Stimulated activated CD4-positive, alpha-beta T cell treated with anti-CD3 and anti-CD28 coated beads, Interleukin-12 subunit alpha, Interleukin-12 subunit beta, amount 100 ng/mL, for 4 hours (primary cell): ENCODE measurements at regions not wholly inside any gene's neighbourhood (a gene's known extent, or its start where the extent isn't known, plus 50 kb on each side); places are given as distances from the start of the nearest gene placed in this dataset.

Source experiments
- DNase-seq: peaks from one replicate; pipeline ENCODE4 v3.0.0-alpha.2; 2020

DNA sequence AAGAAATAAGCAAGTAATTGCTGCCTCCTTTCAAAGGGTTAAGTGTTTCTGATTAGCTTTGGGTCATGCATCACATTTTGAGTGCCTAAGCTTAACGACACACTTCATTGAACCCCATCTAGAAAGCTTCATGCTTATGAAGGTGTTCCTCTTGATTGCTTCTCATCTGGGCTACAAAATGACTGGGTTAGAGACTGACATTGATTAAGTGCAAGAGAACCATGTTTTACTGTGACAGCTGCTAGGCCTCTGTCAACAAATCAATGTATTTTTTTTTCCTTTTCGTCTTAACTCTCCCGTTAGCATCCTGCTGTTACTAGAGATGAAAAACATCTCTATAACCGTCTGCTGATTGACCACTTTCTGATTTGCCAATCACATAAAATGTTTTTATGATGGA, 725.0 kb downstream of the TLE1 start:
- DNase-seq = no peak

DNA sequence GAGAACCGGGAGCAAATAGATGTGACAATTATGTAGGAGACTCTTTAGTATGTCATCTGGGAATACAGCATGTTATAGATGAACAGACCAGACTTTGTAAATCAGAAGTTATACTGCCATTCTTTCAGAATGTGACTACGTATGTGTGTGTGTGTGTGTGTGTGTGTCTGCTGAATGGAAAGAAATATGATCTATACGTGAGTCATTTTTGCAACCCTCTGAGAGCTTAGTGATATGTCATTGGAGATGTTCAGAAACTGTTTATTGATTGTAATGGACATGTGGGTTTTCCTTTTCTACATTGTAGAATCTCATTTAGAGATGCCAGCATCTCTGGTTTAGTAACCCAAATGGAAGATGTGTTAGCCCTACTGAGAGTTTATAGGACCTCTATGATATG, 731.5 kb downstream of the TLE1 start:
- DNase-seq = no peak

DNA sequence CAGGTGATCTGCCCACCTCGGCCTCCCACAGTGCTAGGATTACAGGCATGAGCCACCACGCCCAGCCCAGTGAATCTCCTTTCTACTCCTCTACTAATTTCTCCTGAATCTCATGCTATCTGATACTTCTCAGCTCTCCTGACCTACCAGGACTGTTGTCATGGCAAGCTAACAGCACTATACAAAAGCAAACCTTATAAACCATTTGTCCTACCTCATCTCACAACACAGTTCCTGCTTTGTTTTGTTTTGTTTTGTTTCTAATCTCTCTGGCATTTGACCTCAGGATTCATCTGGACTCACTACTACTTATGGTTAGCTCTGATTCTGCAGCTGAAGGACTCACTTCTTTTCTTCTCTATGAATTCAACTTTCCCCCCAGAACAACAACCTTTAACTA, 734.8 kb downstream of the TLE1 start:
- no peak for DNase-seq

DNA sequence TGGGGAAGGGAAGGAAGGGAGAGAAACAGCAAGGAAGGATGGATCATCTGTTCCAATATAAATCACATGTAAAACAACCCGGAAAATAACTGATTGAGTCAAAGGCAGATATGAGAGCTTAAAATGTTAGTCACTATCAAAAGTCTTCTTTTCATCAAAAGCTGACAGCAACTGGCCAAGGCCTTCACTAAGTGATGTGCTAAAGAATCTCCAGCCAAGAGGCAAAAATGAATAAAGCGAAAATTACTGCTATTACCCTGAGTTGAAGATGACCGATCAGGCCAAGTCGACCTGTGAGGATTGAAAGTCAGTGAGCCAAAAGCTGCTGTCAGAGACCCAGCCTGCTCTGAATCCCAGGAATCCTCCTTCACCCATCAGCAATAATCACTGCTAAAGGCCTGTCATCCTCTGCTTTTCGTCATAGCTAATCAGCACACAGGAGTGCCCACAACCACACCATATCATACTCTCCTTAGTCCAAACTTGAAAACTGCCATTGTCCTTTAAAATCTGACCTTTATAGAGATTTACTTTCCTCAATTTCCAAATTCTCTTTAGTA, 736.9 kb downstream of the TLE1 start:
- DNase-seq = no peak

DNA sequence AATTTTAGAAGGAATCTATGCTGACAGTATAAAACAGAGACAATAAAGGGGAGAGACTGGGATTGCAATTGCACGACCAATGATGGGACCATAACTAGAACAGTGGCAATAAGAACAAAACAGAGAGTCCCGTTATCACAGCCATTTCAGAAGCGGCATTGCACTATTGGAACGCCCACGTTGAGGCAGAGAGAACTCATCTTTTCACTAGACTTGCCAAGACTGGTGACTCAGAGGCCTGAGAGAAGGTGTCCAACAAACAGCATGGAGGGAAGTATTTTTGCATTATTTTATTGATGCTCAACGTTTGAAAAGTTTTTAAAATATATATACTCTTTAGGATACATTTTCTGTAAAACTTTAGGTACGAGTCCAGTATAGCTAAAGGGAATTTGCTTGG, 737.7 kb downstream of the TLE1 start:
- no peak for DNase-seq

DNA sequence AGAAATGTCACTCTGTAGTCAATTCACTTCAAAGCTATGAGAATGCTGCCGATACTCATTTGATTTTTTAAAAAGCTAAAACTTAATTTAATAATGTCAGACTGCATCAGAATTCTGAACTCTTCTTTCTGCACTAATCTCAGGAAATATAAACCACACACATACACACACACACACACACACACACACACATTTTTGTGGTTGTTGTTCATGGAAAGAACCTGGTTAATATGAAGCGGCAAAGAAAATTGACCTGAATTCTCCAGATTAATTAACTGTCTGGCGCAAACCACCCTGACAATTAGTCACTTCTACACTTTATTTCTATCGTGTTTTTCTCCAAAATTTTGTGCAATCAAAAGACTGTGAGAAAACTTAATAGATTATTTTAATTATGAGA, 740.5 kb downstream of the TLE1 start:
- DNase-seq = no peak

DNA sequence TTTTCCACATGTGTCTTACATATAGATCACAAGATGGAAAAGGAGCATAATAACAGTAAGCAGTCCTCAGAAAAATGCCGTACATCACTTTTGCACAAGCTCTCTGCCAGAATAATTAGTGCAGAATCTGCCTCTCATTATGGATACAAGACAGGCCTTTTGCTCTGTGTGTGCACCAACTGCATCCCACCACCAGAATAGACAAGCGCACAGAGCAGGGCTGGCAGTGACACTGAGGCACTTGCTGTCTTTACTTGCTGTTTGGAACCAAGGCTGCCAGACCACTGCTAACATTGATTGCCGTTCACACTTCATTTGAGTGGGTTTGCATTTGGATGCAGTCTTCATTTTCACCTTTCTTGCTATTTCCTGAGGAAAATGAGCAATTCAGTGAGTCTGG, 741.3 kb downstream of the TLE1 start:
- DNase-seq = no peak

DNA sequence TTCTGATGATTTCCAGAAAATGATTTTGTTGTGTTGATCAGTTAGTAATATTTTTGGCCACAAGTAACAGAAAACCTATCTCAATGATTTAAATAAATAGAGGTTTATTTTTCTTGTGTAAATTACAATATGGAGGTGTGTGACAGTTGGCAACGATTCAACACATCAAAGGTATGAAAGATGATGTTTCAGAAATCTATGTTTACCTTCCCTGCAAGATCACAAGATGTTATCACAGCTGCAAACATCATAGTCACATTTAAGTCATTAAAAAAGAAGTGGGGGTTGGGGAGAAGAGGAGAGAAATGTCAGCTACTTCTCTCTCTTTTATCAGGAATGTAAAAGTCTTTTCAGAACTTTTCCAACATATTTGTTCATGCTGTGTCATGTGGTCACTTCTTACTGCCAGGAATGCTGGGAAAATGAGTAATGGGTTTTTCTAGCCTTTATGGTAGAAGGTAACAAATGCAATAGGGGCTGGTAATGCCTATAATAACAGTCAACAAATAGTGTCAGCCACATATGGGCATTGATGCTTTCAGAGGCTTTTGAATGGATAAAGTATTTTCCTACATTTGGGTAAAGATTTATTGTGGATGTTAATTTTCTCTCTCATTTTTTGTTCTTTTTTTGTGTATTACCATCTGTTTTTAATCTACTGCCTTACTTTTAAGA, 742.7 kb downstream of the TLE1 start:
- no peak for DNase-seq

DNA sequence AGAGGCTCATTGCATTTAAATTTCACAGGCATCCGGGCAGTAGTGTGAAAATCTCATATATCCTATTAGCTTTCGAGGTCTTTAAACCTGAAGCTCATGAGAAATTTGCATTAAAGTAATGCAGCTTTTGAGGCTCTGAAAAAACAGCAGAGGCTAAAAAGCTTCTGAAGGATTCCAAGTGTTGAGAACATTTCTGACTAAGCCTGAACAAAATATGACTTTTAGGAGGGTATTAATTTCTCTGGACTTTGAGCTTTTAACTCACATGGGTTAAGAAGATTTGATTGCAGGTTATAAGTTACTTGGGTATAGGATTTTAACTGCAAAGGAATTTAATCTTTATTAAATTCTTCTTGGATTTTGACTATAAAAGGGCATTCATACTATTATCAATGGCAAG, 743.9 kb downstream of the TLE1 start:
- no peak for DNase-seq

DNA sequence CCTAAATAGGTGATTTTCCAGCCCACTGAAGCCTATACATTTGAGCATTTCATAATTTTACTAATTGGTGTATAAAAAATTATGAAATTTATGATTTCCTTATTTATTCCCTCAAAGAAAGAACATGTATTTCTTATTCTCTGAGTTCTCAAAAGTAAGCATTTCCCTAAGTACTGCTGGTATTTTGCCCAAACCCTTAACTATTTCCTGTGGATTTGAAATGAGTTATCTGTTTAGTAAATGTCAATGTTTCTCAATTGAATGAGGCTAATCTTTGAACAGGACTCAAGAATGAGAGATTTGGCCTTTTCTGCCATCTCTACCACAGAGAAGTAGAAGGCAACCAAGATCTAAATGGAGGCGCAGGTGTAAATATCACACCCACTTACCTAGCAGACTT, 751.7 kb downstream of the TLE1 start:
- DNase-seq = no peak

DNA sequence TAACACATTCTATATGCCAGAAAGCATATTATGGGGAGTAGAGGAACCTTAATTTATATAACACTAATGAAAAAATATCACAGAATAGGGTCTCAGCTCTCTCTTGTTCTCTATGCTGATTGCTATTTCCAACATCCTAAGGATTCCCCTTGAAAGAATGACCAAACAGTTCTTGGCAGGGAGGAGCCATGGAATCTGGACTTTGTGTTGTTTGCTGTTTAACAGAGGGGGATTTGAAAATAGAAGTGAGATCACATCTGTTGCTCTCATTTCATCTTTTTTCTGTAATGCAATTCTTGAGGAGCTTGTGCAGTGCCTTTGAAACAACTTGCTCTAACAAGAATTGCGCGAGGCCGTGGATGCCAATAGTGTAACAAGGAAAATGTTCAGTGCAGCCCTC, 755.3 kb downstream of the TLE1 start:
- DNase-seq = no peak

DNA sequence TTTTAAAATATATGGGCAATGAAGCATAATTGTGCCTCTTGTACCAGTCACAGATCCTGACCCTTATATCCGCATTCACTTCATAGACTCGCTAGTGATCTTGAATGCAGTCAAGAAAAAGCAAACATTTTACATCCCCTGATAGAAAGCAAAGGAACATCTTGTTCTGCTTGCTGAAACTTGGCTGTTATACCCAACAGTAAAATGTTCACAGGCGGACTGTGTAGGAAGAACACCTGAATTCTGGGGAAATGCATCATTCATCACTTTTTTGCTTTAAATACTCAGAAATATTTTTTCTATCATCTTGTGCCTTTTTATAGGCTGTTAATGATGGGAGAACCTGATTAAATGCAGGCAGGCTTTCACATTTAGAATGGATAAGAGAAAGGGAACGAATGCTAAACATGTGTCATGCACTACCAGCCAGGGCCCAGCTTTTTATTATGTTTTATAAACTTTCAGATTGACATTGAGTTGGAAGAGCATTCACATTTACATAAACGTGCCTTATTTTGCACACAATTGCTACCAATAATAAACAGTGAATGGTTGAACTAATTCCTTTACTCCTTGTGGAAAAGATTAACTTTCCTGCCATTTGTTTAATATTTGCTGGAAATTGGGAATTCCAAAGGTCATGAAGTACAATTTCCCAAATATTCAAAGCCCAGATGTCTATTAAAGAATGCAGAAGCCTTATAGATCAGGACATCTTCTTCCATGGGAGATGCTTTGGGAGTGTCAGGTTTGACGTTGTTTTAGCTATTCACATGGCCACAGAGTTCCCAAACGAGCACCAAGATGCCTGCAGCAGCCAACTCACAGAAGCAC, 756.2 kb downstream of the TLE1 start:
- DNase-seq = no peak

DNA sequence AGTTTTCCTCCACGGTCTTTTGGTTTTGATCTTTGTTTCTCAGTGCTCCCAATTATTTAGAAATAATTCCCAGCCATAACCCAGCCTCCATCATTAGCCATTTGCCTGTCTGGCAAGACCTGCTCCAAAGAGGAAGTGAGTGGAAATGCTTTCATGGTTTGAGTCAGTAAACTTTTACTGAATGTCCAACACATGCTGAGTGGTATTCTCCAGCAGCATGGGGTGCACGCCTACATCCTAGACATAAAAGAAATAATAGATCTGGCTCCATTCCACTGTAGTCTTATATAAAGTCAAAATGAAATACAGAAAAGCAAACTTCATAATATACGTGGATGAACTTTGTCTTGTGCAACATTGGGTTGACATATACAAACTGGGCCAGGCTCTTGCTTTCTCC, 757.2 kb downstream of the TLE1 start:
- no peak for DNase-seq

DNA sequence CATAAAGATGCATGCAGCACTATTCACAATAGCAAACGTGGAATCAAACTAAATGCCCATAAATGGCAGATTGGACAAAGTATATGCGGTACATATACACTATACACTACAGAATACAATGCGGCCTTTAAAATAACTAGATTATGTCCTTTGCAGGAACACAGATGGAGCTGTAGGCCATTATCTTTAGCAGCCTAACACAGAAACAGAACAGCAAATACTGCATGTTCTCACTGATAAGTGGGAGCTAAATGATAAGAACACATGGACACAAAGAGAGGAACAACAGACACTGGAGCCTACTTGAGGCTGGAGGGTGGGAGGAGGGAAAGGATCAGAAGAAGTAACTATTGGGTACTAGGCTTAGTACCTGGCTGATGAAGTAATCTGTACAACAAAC, 758.2 kb downstream of the TLE1 start:
- no peak for DNase-seq

DNA sequence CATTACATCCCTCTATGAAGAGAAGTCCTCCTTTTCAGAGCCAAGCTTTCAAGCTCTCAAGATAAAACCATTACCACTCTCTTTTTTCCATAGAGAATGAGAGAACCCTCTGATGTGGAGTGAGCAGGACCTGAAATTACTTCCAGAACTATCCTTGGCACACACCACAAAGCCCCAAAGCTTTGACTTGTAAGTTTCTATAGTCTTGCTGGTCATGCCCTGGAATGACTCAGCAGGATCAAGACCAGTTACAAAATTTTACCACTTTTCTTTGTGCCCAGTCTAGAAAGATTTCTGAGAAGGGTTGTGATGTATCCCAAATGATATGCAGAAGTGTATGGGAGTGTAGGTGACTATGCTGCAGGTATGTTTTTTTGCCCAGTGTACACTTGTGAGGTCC, 760.6 kb downstream of the TLE1 start:
- no peak for DNase-seq

DNA sequence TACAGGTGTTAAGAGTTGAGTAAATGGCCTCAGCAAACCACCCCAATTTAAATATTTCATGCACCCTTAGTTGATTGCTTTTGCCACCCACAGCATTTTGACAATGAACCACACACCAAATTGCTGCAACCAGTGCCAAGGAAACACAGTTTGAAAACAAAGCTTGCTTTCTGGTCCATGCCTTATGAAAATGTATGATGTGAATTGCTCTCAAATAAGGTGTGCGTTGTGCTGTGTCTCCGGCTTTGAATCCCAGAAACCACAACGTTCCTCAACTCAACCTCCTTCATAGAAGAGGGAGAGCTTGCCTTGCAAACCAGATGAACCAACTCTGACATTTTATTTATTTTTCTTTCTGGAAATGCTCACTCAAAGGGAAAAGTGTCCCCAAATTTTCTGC, 762.7 kb downstream of the TLE1 start:
- DNase-seq = no peak

DNA sequence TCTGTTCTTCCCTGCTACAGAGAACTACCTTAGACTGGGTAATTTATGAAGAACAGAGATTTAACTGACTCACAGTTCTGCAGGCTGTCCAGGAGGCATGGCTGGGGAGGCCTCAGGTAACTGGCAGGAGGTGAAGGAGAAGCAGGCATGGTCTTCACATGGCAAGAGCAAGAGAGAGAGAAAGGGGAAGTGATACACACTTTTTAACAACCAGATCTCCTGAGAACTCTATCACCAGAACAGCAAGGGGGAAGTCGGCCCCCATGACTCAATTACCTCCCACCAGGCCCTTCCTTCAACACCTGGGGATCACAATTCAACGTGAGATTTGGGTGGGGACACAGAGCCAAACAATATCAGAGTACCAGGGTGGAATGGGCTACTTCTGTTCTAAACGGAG, 766.8 kb downstream of the TLE1 start:
- DNase-seq = no peak

DNA sequence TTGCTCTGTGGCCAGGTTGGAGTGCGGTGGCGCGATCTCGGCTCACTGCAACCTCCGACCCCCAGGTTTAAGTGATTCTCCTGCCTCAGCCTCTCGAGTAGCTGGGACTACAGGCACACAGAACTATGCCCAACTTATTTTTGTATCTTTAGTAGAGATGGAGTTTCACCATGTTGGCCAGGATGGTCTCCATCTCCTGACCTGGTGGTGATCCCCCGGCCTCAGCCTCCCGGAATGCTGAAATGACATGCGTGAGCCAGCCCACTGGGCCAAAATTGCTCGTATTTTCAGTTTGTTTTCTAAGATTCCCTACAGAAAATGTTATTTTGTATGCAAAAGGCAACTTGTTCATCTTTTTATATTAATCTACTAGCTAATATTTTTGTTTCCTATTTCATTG, 782.6 kb downstream of the TLE1 start:
- no peak for DNase-seq

DNA sequence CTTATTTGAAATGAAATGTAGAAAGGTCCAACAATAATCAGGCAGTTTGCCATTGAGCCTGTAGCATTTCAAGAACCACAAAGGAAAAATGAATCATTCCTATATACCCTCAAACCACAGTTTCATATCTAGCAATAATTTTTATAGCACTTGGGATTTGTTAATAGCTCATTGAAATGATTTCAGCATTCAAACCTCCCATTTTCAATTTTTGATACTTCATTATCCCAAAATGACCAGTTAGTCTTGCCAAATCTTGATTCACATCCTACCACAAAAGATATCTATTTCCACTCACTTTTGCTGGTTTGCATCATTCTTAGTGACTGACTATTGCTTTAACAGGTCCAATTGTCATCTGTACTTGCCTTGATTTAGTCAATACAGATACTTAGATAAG, 790.1 kb downstream of the TLE1 start:
- no peak for DNase-seq

DNA sequence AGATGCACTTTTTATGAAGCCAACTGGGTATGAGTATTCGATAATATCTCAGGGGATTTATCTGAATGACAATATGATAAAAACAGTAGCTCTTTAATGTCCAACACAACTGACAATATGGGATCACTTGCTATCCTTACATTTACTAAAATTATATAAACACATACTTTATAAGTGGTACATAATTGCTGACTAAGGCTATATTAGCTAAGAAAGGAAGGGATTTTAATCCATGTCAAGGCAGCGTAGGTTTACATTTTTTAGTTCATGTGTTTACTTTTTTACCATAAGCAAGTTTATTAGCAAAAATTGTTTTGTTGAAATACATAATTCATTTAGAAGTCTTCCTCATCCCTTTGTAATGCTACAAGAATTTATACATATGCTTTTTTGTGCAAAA, 796.2 kb downstream of the TLE1 start:
- no peak for DNase-seq

DNA sequence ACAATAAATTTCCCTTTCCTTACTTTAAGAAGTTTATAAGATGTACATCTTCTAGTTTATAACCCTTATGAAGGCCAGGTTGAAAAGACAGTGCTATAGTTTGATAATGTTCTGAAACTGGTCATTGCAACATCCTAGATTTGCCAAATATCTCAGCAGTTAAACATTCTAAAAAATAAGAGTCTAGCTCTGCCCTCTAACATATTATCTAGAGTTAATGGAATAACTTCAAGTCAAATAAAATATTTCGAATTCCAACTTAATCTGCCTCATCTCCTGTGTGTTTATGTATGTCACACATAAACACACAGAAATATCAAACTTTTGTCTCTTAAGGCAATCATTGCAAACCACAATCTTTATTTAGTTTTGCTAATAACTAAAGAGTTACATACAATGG, 796.6 kb downstream of the TLE1 start:
- no peak for DNase-seq

DNA sequence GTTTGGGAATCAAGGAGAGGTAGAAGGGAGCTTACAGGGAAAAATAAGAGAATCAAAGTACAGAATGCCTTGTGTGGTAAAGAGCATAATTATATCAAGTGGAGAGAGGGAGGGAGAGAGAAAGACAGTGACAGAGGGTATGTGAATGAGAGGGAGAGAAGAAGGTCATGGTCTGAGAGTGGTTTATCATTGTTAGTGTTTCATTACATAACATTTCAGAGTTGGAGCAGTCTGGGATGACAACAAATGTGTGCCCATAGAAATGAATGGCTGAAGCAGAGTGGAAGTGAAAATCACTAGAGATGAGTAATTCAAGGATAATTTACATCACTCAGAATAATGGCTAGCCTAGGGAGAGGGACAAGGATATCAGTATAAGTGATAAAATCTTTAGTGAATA, 799.2 kb downstream of the TLE1 start:
- no peak for DNase-seq

DNA sequence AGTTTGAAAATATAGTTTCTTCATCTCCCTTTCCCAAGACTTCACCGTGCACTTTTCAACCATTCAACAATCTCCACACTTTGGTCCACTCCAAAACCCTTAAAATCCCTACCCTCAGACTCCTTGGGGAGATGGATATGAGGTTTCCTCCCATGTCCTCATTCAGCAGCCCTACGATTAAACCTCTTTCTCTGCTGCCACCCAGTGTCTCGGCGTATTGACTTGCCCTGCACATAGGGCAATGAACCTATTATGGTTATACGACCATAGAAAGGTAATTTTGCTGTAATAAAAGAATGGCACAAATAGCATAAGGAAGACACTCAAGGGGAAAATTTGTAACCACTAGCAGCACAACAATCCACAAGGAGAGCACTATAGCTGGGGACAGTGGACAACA, 803.5 kb downstream of the TLE1 start:
- DNase-seq = no peak

DNA sequence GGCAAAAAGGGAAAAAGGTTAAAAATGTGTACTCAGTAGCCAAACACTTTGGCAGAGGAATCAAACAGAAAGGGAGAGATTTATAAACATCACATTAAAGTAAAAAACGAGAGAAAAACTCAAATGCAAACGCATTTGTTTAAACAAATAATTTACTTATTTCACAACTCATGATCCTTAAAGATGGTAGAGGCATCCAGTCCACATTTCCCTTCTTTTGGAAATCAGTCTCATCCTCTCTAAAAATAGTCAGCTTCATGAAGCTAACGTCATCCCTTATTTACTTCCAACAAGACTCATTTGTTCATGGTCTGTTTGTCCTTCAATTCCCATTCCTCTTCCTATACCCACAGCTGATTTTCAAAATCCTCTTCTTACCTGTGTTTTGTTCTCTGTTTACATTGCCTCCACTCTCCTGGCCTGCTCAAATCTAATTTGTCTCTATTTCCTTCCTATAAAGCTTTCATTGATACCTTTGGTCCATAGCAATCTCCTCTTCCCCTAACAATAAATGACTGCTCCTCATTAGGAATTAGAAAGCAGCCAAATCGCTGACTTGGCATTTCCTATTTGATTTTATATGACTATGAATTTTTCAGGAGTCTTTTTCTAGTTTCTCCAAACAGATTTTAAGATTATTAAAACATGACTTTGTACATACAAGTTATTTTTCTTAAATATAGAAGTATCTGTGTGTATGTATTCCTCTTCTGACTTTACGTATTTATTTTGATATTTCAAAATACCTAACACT, 805.3 kb downstream of the TLE1 start:
- DNase-seq = no peak
